ENCODE measurements at regions not wholly inside any gene's neighbourhood (a gene's known extent, or its start where the extent isn't known, plus 50 kb on each side); places are given as distances from the start of the nearest gene placed in this dataset.

DNA sequence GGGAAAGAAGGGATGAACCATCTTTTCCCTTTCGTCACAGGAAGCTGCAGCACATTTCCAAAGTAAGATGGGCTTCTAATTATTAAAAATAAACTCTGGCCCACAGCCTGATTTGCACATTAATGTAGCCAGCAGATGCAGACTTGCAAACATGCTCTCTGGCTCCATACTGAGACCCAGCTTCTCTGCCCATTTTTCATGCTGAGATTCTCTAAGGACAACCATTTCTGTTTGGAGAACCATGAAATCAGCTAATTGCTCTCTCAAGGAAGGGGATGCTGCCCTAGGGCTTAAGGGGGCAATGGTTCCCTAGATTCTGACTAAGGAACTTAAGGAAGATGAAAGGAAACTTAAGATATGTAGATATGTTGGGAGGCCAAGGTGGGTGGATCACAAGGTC lies 63.0 kb upstream of the CES5A start:
- no peak for DNase-seq

DNA sequence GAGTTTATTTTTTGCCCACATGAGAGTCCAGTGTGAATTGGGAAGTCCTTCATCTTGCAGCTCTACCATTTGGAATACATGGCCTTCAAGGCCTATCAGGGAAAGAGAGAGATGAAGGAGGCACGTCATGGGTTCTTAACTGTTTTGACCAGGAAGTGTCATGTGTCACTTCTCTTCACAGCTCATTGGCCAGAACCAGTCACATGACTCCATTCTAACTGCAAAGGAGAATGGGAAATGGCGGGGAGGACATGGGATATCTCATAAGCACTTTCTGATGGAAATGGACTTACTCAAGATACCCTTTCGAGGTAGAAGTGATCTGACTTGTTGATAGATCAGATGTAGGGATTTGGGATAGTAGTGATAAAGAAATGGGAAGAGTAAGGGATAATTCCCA lies 57.9 kb upstream of the CES5A start:
- DNase-seq = no peak

DNA sequence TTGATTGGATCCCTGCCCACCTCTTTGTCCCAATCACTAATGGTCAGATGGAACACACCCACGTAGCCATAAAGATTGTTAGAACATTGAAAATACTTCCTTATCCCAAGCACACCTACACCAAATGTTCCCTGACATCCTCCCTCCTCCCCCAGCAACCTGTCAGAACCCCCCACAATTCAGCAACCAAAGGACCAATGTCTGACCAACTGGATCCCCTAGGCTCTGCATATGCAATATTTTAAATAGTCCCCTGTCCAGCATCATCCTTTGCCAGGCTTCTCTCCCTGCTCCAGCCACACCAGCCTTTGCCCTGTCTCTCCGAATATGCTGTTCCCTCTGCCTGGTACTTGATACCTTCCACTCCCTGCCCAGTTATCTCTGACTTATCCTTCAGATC lies 54.9 kb upstream of the CES5A start:
- DNase-seq = no peak

DNA sequence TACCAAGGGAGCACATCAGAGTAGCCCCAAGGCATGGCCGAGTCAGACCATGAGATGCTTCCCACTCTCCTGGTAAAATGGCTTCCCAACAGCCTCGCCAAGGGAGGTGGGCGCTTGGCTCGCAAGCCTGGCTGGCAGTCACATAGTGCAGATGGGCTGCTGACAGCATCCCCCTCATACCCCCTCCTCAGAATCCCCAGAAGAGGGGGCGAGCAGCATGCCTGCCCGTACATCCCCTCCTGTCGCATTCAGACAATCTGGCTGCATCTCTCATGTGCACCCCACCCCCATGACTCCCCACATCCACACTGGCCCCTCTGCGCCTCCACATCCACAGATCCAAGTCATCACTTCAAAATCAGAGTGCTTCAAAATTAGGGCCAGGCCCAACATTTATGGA lies 54.0 kb upstream of the CES5A start:
- no peak for DNase-seq

DNA sequence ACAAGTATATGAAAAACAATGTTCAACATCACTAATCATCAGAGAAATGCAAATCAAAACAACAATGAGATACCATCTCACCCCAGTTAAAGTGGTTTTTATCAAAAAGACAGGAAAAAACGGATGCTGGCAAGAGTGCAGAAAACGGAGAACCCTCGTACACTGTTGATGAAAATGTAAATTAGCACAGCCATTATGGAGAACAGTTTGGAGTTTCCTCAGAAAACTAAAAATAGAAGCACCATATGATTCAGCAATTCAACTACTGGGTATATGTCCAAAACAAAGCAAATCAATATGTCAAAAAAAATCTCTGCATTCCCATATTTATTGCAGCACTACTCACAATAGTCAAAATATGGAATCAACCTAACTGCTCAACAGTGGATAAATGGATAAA lies 50.1 kb upstream of the CES5A start:
- no peak for DNase-seq

Data from DMS79 treated with DMSO at 0.1 percent for 48 hours (cell line).